ENCODE measurements at regions not wholly inside any gene's neighbourhood (a gene's known extent, or its start where the extent isn't known, plus 50 kb on each side); places are given as distances from the start of the nearest gene placed in this dataset.

- H3K79me2 ChIP-seq (replicated peaks; ENCODE audit: insufficient read depth): no peaks in the 10 kb centered on the region
- Mint-ChIP-seq H3K9me3 (peaks cover 3% of the 10 kb centered on the region; the same call in 1 of the 3 replicates), H3K36me3 (ENCODE audit: low read depth) (peaks cover 16% of the 10 kb centered on the region; the same call in 2 of the 3 replicates), H3K4me1 (peaks cover 37% of the 10 kb centered on the region), H3K27me3 (ENCODE audit: insufficient read depth, low read depth, poor library complexity) (no peaks in the 10 kb centered on the region), H3K27ac (no peak overlapping the region), H3K4me3 (no peak overlapping the region)
- H3K27me3 ChIP-seq (ENCODE audit: insufficient read depth): no peaks in the 10 kb centered on the region
- H3K4me2 ChIP-seq: no peak overlapping the region
- no peaks in the 10 kb centered on the region; the same call in 1 of the 2 replicates for H3K9me2 ChIP-seq (ENCODE audit: insufficient read depth)
- H3K36me3 ChIP-seq (ENCODE audit: insufficient read depth): no peaks in the 10 kb centered on the region
- no peaks in the 10 kb centered on the region for H3F3A ChIP-seq (replicated peaks; ENCODE audit: low read depth)
- no peak overlapping the region for H3K27ac ChIP-seq (ENCODE audit: low read depth)
- peaks cover 37% of the 10 kb centered on the region for H3K4me1 ChIP-seq (ENCODE audit: insufficient read depth)
- H4K20me1 ChIP-seq (replicated peaks; ENCODE audit: insufficient read depth): no peaks in the 10 kb centered on the region
- no peak for TF ChIP-seq EZH2 (IDR thresholded peaks at IDR 0.05; ENCODE audit: low read depth, unreplicated experiment)
- TF ChIP-seq, protein P1, sequence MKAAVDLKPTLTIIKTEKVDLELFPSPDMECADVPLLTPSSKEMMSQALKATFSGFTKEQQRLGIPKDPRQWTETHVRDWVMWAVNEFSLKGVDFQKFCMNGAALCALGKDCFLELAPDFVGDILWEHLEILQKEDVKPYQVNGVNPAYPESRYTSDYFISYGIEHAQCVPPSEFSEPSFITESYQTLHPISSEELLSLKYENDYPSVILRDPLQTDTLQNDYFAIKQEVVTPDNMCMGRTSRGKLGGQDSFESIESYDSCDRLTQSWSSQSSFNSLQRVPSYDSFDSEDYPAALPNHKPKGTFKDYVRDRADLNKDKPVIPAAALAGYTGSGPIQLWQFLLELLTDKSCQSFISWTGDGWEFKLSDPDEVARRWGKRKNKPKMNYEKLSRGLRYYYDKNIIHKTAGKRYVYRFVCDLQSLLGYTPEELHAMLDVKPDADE (IDR thresholded peaks at IDR 0.05): no peak
- TF ChIP-seq ZNF331 (CRISPR knock-in tag; IDR thresholded peaks at IDR 0.05; ENCODE audit: low read depth): no peak
- no peak for TF ChIP-seq POLR2AphosphoS5 (IDR thresholded peaks at IDR 0.05; ENCODE audit: low read depth)
- TF ChIP-seq CREB1 (CRISPR knock-in tag; IDR thresholded peaks at IDR 0.05; ENCODE audit: low read depth): no peak
- TF ChIP-seq, protein P2, sequence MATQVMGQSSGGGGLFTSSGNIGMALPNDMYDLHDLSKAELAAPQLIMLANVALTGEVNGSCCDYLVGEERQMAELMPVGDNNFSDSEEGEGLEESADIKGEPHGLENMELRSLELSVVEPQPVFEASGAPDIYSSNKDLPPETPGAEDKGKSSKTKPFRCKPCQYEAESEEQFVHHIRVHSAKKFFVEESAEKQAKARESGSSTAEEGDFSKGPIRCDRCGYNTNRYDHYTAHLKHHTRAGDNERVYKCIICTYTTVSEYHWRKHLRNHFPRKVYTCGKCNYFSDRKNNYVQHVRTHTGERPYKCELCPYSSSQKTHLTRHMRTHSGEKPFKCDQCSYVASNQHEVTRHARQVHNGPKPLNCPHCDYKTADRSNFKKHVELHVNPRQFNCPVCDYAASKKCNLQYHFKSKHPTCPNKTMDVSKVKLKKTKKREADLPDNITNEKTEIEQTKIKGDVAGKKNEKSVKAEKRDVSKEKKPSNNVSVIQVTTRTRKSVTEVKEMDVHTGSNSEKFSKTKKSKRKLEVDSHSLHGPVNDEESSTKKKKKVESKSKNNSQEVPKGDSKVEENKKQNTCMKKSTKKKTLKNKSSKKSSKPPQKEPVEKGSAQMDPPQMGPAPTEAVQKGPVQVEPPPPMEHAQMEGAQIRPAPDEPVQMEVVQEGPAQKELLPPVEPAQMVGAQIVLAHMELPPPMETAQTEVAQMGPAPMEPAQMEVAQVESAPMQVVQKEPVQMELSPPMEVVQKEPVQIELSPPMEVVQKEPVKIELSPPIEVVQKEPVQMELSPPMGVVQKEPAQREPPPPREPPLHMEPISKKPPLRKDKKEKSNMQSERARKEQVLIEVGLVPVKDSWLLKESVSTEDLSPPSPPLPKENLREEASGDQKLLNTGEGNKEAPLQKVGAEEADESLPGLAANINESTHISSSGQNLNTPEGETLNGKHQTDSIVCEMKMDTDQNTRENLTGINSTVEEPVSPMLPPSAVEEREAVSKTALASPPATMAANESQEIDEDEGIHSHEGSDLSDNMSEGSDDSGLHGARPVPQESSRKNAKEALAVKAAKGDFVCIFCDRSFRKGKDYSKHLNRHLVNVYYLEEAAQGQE (IDR thresholded peaks at IDR 0.05; ENCODE audit: unreplicated experiment): no peak
- no peak for TF ChIP-seq NANOG (IDR thresholded peaks at IDR 0.05; ENCODE audit: borderline replicate concordance)
- TF ChIP-seq, protein P3, sequence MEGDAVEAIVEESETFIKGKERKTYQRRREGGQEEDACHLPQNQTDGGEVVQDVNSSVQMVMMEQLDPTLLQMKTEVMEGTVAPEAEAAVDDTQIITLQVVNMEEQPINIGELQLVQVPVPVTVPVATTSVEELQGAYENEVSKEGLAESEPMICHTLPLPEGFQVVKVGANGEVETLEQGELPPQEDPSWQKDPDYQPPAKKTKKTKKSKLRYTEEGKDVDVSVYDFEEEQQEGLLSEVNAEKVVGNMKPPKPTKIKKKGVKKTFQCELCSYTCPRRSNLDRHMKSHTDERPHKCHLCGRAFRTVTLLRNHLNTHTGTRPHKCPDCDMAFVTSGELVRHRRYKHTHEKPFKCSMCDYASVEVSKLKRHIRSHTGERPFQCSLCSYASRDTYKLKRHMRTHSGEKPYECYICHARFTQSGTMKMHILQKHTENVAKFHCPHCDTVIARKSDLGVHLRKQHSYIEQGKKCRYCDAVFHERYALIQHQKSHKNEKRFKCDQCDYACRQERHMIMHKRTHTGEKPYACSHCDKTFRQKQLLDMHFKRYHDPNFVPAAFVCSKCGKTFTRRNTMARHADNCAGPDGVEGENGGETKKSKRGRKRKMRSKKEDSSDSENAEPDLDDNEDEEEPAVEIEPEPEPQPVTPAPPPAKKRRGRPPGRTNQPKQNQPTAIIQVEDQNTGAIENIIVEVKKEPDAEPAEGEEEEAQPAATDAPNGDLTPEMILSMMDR (conservative IDR thresholded peaks at IDR 0.05; ENCODE audit: low read depth in 2 of 2): no peak
- no peak for TF ChIP-seq ZNF462 (CRISPR knock-in tag; IDR thresholded peaks at IDR 0.05)
- TF ChIP-seq EZH2phosphoT487 (IDR thresholded peaks at IDR 0.05; ENCODE audit: unreplicated experiment): no peak
- TF ChIP-seq ZNF114 (CRISPR knock-in tag; IDR thresholded peaks at IDR 0.05): no peak
- TF ChIP-seq STAT1 (IDR thresholded peaks at IDR 0.05; ENCODE audit: unreplicated experiment): no peak
- TF ChIP-seq JUNB (IDR thresholded peaks at IDR 0.05; ENCODE audit: unreplicated experiment): no peak
- no peak overlapping the region for H3K4me3 ChIP-seq
- no peak overlapping the region for H2AFZ ChIP-seq
- DNase-seq (ENCODE audit: low spot score): no peak
- no peak for ATAC-seq
These were observed 1367.2 kb upstream of the CELF4 start for GRCh38 chr18:38932752-38933151.

Measured in GM23338 (cell line).